Peyer's patch (tissue), 4 donors: ENCODE measurements at regions not wholly inside any gene's neighbourhood (a gene's known extent, or its start where the extent isn't known, plus 50 kb on each side); places are given as distances from the start of the nearest gene placed in this dataset.
"Not testable (repeated sequence)": the region's sequence is repeated elsewhere in the genome, so short reads cannot be mapped to it uniquely, and the experiment has no call there.

Experiments
- POLR2A ChIP-seq, 2 donors: fragments of 450-650 bp; IDR thresholded peaks; one replicate each; pipeline ENCODE4 v1.5.1; 2017; ENCODE audit warnings: antibody characterized with exemption in 2 of 2, mild to moderate bottlenecking in 2 of 2, moderate library complexity in 2 of 2
- TF ChIP-seq, protein P1 (sequence below), 6 experiments: fragments of 450-650 bp in 4 of 6; fragments of 200-600 bp in 2 of 6; sonication (generic) in 1 of 6; IDR thresholded peaks; one replicate each; pipeline ENCODE4 v1.5.1; 2017 to 2019; ENCODE audit warnings: antibody characterized with exemption in 6 of 6, mild to moderate bottlenecking in 3 of 6, moderate library complexity in 1 of 6

DNA sequence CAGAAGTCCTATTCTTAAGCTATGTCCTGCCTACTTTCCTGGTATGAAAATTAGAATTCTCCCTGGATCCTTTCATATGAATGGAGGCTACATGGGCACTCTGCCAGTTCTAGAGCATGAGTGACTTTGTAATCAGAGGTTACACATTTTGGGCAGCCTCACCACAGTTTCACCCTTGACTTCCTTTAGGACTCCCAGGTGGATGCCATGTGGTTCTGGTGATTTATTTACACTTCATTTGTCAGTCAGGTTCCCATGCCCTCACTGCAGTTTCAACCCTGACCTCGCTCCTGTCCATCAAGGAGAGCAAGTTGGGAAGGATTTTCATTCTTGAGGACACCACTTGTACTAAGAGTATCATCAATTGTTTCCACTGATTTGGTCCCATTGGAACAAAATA lies 344.4 kb upstream of the FRG2C start:
- TF ChIP-seq, protein P1, sequence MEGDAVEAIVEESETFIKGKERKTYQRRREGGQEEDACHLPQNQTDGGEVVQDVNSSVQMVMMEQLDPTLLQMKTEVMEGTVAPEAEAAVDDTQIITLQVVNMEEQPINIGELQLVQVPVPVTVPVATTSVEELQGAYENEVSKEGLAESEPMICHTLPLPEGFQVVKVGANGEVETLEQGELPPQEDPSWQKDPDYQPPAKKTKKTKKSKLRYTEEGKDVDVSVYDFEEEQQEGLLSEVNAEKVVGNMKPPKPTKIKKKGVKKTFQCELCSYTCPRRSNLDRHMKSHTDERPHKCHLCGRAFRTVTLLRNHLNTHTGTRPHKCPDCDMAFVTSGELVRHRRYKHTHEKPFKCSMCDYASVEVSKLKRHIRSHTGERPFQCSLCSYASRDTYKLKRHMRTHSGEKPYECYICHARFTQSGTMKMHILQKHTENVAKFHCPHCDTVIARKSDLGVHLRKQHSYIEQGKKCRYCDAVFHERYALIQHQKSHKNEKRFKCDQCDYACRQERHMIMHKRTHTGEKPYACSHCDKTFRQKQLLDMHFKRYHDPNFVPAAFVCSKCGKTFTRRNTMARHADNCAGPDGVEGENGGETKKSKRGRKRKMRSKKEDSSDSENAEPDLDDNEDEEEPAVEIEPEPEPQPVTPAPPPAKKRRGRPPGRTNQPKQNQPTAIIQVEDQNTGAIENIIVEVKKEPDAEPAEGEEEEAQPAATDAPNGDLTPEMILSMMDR (IDR thresholded peaks at IDR 0.05) = not testable (repeated sequence)
- TF ChIP-seq POLR2A (IDR thresholded peaks at IDR 0.05) = not testable (repeated sequence)
